ENCODE measurements at regions not wholly inside any gene's neighbourhood (a gene's known extent, or its start where the extent isn't known, plus 50 kb on each side); places are given as distances from the start of the nearest gene placed in this dataset.

DNA sequence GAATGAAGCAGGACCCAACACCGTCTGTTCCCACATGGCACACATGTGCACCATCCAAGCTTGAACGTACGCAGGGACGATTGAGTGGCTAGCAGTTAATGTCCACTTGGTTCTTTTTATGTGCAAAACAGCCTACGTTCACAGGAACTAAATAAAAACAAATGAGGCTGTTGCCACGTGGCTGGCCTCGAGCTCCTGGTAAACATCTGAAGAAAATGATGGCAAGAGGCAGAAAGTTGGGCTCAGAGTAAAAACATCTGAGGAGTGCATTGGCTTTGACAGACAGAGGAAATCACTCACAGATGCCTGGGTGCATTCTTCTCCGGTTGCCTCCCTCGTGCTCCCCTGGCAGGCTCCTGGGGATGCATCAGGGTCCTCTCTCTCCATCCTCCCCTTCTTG, 177.9 kb downstream of the NRP2 start:
- no peaks in the 10 kb centered on the region for H4K20me1 ChIP-seq (ENCODE audit: control insufficient read depth, extremely low read depth, insufficient read depth, low read length)
- H3K9me3 ChIP-seq (ENCODE audit: control insufficient read depth, insufficient read depth, low read depth, low read length), result no peaks in the 10 kb centered on the region
- H3K9ac ChIP-seq (ENCODE audit: insufficient read depth, low read length), result no peak overlapping the region
- no peak overlapping the region for H3K4me2 ChIP-seq (ENCODE audit: extremely low read depth, insufficient read depth, low read length)
- H3K4me1 ChIP-seq (ENCODE audit: control insufficient read depth, extremely low read depth, insufficient read depth, low read length), result no peaks in the 10 kb centered on the region
- no peaks in the 10 kb centered on the region for H3K79me2 ChIP-seq (ENCODE audit: control insufficient read depth, insufficient read depth, low read length)
- no peak for DNase-seq (ENCODE audit: low read depth in 2 of 2)
- H3K27me3 ChIP-seq (ENCODE audit: control insufficient read depth, insufficient read depth, low read length), result peaks cover 4% of the 10 kb centered on the region
- H3K4me3 ChIP-seq (replicated peaks in 1 of 4; ENCODE audit: control extremely low read depth in 1 of 4, insufficient read depth in 1 of 4, low read depth in 3 of 4, low read length in 4 of 4), result no peak overlapping the region
- no peak overlapping the region for H3K27ac ChIP-seq (ENCODE audit: insufficient read depth, low read length)
- TF ChIP-seq, protein P1, sequence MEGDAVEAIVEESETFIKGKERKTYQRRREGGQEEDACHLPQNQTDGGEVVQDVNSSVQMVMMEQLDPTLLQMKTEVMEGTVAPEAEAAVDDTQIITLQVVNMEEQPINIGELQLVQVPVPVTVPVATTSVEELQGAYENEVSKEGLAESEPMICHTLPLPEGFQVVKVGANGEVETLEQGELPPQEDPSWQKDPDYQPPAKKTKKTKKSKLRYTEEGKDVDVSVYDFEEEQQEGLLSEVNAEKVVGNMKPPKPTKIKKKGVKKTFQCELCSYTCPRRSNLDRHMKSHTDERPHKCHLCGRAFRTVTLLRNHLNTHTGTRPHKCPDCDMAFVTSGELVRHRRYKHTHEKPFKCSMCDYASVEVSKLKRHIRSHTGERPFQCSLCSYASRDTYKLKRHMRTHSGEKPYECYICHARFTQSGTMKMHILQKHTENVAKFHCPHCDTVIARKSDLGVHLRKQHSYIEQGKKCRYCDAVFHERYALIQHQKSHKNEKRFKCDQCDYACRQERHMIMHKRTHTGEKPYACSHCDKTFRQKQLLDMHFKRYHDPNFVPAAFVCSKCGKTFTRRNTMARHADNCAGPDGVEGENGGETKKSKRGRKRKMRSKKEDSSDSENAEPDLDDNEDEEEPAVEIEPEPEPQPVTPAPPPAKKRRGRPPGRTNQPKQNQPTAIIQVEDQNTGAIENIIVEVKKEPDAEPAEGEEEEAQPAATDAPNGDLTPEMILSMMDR (conservative IDR thresholded peaks at IDR 0.05 in 1 of 2, IDR thresholded peaks at IDR 0.05 in 1 of 2; ENCODE audit: low read depth in 1 of 2, low read length in 2 of 2), result no peak
- no peak for TF ChIP-seq EZH2 (IDR thresholded peaks at IDR 0.05; ENCODE audit: low read length, missing control alignments)
- no peaks in the 10 kb centered on the region for H3K36me3 ChIP-seq (ENCODE audit: control insufficient read depth, insufficient read depth, low read length)
- no peak overlapping the region for H2AFZ ChIP-seq (ENCODE audit: low read length)

DNA sequence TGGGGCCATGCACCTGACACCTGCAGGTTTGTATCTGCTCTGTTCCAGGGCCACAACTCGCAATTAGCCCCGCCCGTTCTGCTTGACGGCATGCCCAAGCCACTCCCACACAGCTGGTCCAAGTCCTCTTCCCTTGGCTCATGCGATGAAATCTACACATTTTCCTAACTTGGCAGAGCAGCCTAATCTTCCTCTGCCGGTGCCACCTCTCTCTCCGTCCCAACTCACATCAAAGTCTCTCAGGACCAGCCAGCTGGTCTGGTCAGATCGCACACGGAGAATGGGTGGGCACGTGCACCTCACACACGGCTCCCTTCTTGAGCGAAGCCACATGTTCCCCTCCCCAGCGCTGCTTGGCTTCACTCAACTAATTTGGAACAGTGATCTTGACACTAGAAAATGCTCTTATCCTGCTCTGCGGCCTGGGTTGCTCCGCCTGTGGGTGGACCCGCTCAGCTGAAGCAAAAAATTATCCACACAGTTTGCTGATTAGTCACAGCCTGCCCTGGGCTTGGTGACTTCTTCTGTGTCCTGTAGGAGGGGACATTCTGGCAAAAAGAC, 176.7 kb downstream of the NRP2 start:
- peak overlapping the region; percentile 27 for H2AFZ ChIP-seq (ENCODE audit: low read length)

DNA sequence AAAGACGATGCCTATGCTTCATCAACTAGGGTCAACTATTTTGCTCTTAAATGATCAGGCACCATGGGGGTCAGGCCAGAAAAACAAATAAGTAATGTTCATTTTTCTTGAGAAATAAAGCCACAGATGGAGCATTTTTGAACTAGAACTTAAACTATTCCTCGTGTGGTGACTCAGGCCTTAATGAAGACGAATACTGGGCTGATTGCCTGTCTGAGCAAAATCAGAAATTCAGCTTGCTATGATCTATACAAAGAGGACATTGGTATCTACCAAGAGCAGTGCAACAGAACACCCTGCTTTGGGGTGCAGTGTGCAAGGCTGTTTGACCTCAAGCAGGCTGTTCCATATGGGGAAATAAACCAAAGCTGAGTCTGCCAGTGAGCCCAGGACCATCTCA, 176.0 kb downstream of the NRP2 start:
- H3K4me1 ChIP-seq (ENCODE audit: control insufficient read depth, extremely low read depth, insufficient read depth, low read length), result no peaks in the 10 kb centered on the region
- no peak overlapping the region for H2AFZ ChIP-seq (ENCODE audit: low read length)
- H3K79me2 ChIP-seq (ENCODE audit: control insufficient read depth, insufficient read depth, low read length), result no peaks in the 10 kb centered on the region
- TF ChIP-seq EZH2 (IDR thresholded peaks at IDR 0.05; ENCODE audit: low read length, missing control alignments), result no peak
- TF ChIP-seq, protein P1 (conservative IDR thresholded peaks at IDR 0.05 in 1 of 2, IDR thresholded peaks at IDR 0.05 in 1 of 2; ENCODE audit: low read depth in 1 of 2, low read length in 2 of 2), result no peak
- no peaks in the 10 kb centered on the region for H3K9me3 ChIP-seq (ENCODE audit: control insufficient read depth, insufficient read depth, low read depth, low read length)
- H3K4me2 ChIP-seq (ENCODE audit: extremely low read depth, insufficient read depth, low read length), result no peak overlapping the region
- H3K9ac ChIP-seq (ENCODE audit: insufficient read depth, low read length), result no peak overlapping the region
- no peak for DNase-seq (ENCODE audit: low read depth in 2 of 2)
- H3K27ac ChIP-seq (ENCODE audit: insufficient read depth, low read length), result no peak overlapping the region
- no peaks in the 10 kb centered on the region for H4K20me1 ChIP-seq (ENCODE audit: control insufficient read depth, extremely low read depth, insufficient read depth, low read length)
- H3K27me3 ChIP-seq (ENCODE audit: control insufficient read depth, insufficient read depth, low read length), result peaks cover 4% of the 10 kb centered on the region
- H3K4me3 ChIP-seq (replicated peaks in 1 of 4; ENCODE audit: control extremely low read depth in 1 of 4, insufficient read depth in 1 of 4, low read depth in 3 of 4, low read length in 4 of 4), result no peak overlapping the region
- H3K36me3 ChIP-seq (ENCODE audit: control insufficient read depth, insufficient read depth, low read length), result no peaks in the 10 kb centered on the region

More for the DNA sequence above, 176.7 kb downstream of the NRP2 start:
- Histone ChIP-seq H3K27ac (ENCODE audit: insufficient read depth, low read length) (no peak overlapping the region), H3K27me3 (ENCODE audit: control insufficient read depth, insufficient read depth, low read length) (peaks cover 4% of the 10 kb centered on the region), H3K9me3 (ENCODE audit: control insufficient read depth, insufficient read depth, low read depth, low read length) (no peaks in the 10 kb centered on the region), H3K4me1 (ENCODE audit: control insufficient read depth, extremely low read depth, insufficient read depth, low read length) (no peaks in the 10 kb centered on the region), H3K79me2 (ENCODE audit: control insufficient read depth, insufficient read depth, low read length) (no peaks in the 10 kb centered on the region), H3K4me3 (replicated peaks in 1 of 4; ENCODE audit: control extremely low read depth in 1 of 4, insufficient read depth in 1 of 4, low read depth in 3 of 4, low read length in 4 of 4) (no peak overlapping the region), H4K20me1 (ENCODE audit: control insufficient read depth, extremely low read depth, insufficient read depth, low read length) (no peaks in the 10 kb centered on the region), H3K4me2 (ENCODE audit: extremely low read depth, insufficient read depth, low read length) (peak overlapping the region; percentile 48), H3K9ac (ENCODE audit: insufficient read depth, low read length) (no peak overlapping the region), H3K36me3 (ENCODE audit: control insufficient read depth, insufficient read depth, low read length) (no peaks in the 10 kb centered on the region)
- TF ChIP-seq, protein P1 (conservative IDR thresholded peaks at IDR 0.05 in 1 of 2, IDR thresholded peaks at IDR 0.05 in 1 of 2; ENCODE audit: low read depth in 1 of 2, low read length in 2 of 2), result peak; percentile 2 to 27
- TF ChIP-seq EZH2 (IDR thresholded peaks at IDR 0.05; ENCODE audit: low read length, missing control alignments), result no peak
- peak; percentile 52 to 72 for DNase-seq (ENCODE audit: low read depth in 2 of 2)

Measured in fibroblast of lung (primary cell).